DMS114 treated with DMSO at 0.1 percent for 48 hours (cell line): ENCODE measurements at regions not wholly inside any gene's neighbourhood (a gene's known extent, or its start where the extent isn't known, plus 50 kb on each side); places are given as distances from the start of the nearest gene placed in this dataset.
"Not testable (repeated sequence)": the region's sequence is repeated elsewhere in the genome, so short reads cannot be mapped to it uniquely, and the experiment has no call there.

Experiments
- DNase-seq: peaks from one replicate; lab custom pipeline; 2025; ENCODE audit not compliant: unreplicated experiment; lab: John Stamatoyannopoulos, UW

- DNase-seq, result not testable (repeated sequence)
Observed at GRCh38 chr16:29171296-29171695, 186.4 kb downstream of the LAT start.

- not testable (repeated sequence) for DNase-seq
Observed at GRCh38 chr16:29170393-29171119, 185.7 kb downstream of the LAT start.

- DNase-seq, result not testable (repeated sequence)
Observed at GRCh38 chr16:29169295-29169994, 184.6 kb downstream of the LAT start.

GRCh38 chr16:29168515-29169259 lies 183.8 kb downstream of the LAT start:
- not testable (repeated sequence) for DNase-seq

- not testable (repeated sequence) for DNase-seq
Observed at GRCh38 chr16:29164442-29165089, 179.7 kb downstream of the LAT start.

GRCh38 chr16:29160171-29160570 lies 175.3 kb downstream of the LAT start:
- DNase-seq, result not testable (repeated sequence)

- not testable (repeated sequence) for DNase-seq
Observed at GRCh38 chr16:29159603-29160002, 174.8 kb downstream of the LAT start.

- DNase-seq, result no peak
Observed at GRCh38 chr16:29158785-29159184, 173.9 kb downstream of the LAT start.

GRCh38 chr16:29158031-29158784 lies 173.4 kb downstream of the LAT start:
- DNase-seq, result not testable (repeated sequence)

- DNase-seq, result not testable (repeated sequence)
Observed at GRCh38 chr16:29157051-29157923, 172.4 kb downstream of the LAT start.

- no peak for DNase-seq
Observed at GRCh38 chr16:29156511-29156910, 171.7 kb downstream of the LAT start.

- DNase-seq, result not testable (repeated sequence)
Observed at GRCh38 chr16:29155866-29156200, 171.0 kb downstream of the LAT start.

- DNase-seq, result not testable (repeated sequence)
Observed at GRCh38 chr16:29155131-29155865, 170.4 kb downstream of the LAT start.

GRCh38 chr16:29154676-29155121 lies 169.8 kb downstream of the LAT start:
- DNase-seq, result no peak

- no peak for DNase-seq
Observed at GRCh38 chr16:29154088-29154487, 169.2 kb downstream of the LAT start.

GRCh38 chr16:29153307-29153706 lies 168.5 kb downstream of the LAT start:
- DNase-seq, result not testable (repeated sequence)

- not testable (repeated sequence) for DNase-seq
Observed at GRCh38 chr16:29152544-29153031, 167.7 kb downstream of the LAT start.

- DNase-seq, result no peak
Observed at GRCh38 chr16:29151317-29151716, 166.5 kb downstream of the LAT start.

GRCh38 chr16:29149912-29150311 lies 165.1 kb downstream of the LAT start:
- not testable (repeated sequence) for DNase-seq
